ENCODE measurements at regions not wholly inside any gene's neighbourhood (a gene's known extent, or its start where the extent isn't known, plus 50 kb on each side); places are given as distances from the start of the nearest gene placed in this dataset.

DNA sequence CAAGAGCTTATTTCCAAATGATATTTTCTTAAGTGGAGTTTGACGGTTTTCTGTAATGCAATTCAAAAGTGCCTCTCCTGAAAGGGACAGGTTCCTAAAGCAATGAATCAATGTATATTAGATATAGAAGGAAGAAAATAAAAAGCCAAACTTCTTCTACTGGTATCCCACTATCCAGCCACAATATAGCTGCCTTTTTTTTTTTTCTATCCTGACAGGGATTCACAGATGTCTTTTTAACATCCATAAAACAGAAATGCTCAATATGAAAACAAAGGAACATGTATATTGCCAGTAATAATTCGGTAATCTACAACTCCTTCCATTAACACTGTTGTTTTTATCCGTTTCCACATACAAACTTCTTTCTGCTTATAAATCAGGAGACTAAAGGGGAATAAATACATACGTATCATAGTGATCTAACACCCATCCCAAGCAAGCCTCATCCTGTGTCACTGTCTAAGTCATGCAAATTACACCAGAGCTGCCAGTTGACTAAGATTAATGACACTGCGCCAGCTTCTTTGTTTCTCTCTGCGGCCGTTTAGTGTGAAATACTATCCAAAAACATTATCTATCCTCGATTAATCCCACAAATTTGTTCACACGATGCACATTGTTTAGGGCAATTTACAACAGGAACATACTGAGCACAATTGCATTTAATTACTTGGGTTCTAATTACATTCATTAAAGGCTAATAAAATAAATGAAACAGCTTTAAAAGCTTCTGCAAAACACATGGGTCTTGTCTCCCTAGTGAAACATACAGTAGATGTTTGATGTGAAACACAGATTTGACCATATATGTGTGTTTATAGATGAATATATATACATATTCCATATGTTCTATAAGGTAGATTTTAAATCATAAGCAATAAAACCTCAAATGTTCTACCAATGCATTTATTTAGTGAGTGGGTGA, 51.9 kb upstream of the CDIN1 start:
- no peak overlapping the region for H3K27ac Mint-ChIP-seq
- no peaks in the 10 kb centered on the region for H3K9me3 Mint-ChIP-seq
- H3K4me1 Mint-ChIP-seq: peaks cover 0 to 1% (median 0%) of the 10 kb centered on the region in 4 donors
- H3K36me3 ChIP-seq (ENCODE audit: control insufficient read depth, insufficient read depth, low read length): no peaks in the 10 kb centered on the region
- no peak overlapping the region for H3K4me3 Mint-ChIP-seq
- no peak overlapping the region for H3K27ac ChIP-seq (ENCODE audit: insufficient read depth, low read length, poor library complexity, severe bottlenecking)
- H3K27me3 ChIP-seq (ENCODE audit: control insufficient read depth, insufficient read depth, low read length): peaks cover 3% of the 10 kb centered on the region
- H3K4me1 ChIP-seq (ENCODE audit: control insufficient read depth, insufficient read depth, low read length, poor library complexity, severe bottlenecking): no peaks in the 10 kb centered on the region
- DNase-seq (no peak), ATAC-seq (ENCODE audit: low read depth in 2 of 2) (no peak)
- no peaks in the 10 kb centered on the region for H3K9me3 ChIP-seq (ENCODE audit: control insufficient read depth in 2 of 2, low read length in 2 of 2)
- H3K4me3 ChIP-seq (ENCODE audit: low read depth, low read length): no peak overlapping the region
- peaks cover 6% of the 10 kb centered on the region for H3K27me3 Mint-ChIP-seq
- H3K36me3 Mint-ChIP-seq: no peaks in the 10 kb centered on the region

DNA sequence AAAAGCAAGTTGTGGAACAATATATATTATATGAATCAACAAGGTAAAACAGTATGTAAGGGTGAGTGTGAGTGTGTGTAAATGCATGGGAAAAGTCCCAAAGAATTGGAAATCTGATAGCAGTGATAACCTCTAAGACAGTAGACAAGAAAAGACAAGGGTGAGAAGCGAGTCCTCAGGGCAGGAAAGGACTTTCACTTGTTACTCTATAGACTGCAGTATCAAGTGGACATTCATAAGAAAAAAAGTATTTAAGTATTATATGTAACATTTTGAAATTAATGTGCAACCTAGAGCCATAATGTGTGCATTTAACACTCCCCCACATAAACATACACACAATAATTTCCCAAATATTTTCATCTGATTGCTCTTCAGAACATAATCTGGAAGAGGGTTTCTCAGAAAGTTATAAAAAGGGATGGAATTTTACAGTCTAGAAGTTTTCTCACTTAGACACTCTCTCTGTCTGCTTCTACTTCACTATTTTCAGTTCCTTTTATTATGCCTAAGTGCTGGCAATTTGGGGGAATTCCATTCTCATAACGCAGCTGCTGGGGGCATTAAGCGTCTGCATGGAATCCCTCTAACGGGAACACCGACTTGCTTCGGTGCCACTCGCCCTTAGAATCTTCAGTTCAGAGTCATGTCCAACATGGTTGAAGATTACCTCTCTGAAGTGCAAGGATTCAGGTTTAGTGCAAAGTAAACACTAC, 50.0 kb upstream of the CDIN1 start:
- Histone ChIP-seq H3K36me3 (ENCODE audit: control insufficient read depth, insufficient read depth, low read length) (no peaks in the 10 kb centered on the region), H3K9me3 (ENCODE audit: control insufficient read depth in 2 of 2, low read length in 2 of 2) (no peaks in the 10 kb centered on the region), H3K27me3 (ENCODE audit: control insufficient read depth, insufficient read depth, low read length) (peaks cover 3% of the 10 kb centered on the region), H3K4me1 (ENCODE audit: control insufficient read depth, insufficient read depth, low read length, poor library complexity, severe bottlenecking) (no peaks in the 10 kb centered on the region), H3K27ac (ENCODE audit: insufficient read depth, low read length, poor library complexity, severe bottlenecking) (no peak overlapping the region), H3K4me3 (ENCODE audit: low read depth, low read length) (no peak overlapping the region)
- peaks cover 0 to 1% (median 0%) of the 10 kb centered on the region in 4 donors for H3K4me1 Mint-ChIP-seq
- H3K27me3 Mint-ChIP-seq: peaks cover 6% of the 10 kb centered on the region
- H3K4me3 Mint-ChIP-seq: no peak overlapping the region
- H3K9me3 Mint-ChIP-seq: no peaks in the 10 kb centered on the region
- H3K36me3 Mint-ChIP-seq: no peaks in the 10 kb centered on the region
- no peak for DNase-seq
- H3K27ac Mint-ChIP-seq: no peak overlapping the region
- ATAC-seq (ENCODE audit: low read depth in 2 of 2): no peak

Data from CD4-positive, CD25-positive, alpha-beta regulatory T cell (primary cell).